ENCODE measurements at regions not wholly inside any gene's neighbourhood (a gene's known extent, or its start where the extent isn't known, plus 50 kb on each side); places are given as distances from the start of the nearest gene placed in this dataset.
"Not testable (repeated sequence)": the region's sequence is repeated elsewhere in the genome, so short reads cannot be mapped to it uniquely, and the experiment has no call there.

- ATAC-seq (ENCODE audit: low FRiP score) (no peak), DNase-seq (ENCODE audit: low spot score) (no peak)
- no peak for TF ChIP-seq CTCF (IDR thresholded peaks at IDR 0.05)
Observed at GRCh38 chr17:55932973-55933372, 182.1 kb downstream of the PCTP start.

- not testable (repeated sequence) for DNase-seq (ENCODE audit: low spot score); ATAC-seq (ENCODE audit: low FRiP score)
Observed at GRCh38 chr17:55939181-55939810, 188.4 kb downstream of the PCTP start.

- ATAC-seq (ENCODE audit: low FRiP score) (no peak), DNase-seq (ENCODE audit: low spot score) (no peak)
- TF ChIP-seq CTCF (IDR thresholded peaks at IDR 0.05) = no peak
Observed at GRCh38 chr17:55959756-55960155, 193.5 kb upstream of the ANKFN1 start.

GRCh38 chr17:55961386-55961785 lies 191.9 kb upstream of the ANKFN1 start:
- TF ChIP-seq CTCF (IDR thresholded peaks at IDR 0.05) = no peak
- no peak for ATAC-seq (ENCODE audit: low FRiP score)
- DNase-seq (ENCODE audit: low spot score) = no peak

- TF ChIP-seq CTCF (IDR thresholded peaks at IDR 0.05) = no peak
- no peak for ATAC-seq (ENCODE audit: low FRiP score)
Observed at GRCh38 chr17:55962951-55963401, 190.3 kb upstream of the ANKFN1 start.

GRCh38 chr17:55964191-55964590 lies 189.1 kb upstream of the ANKFN1 start:
- TF ChIP-seq CTCF (IDR thresholded peaks at IDR 0.05) = no peak
- DNase-seq (ENCODE audit: low spot score) (no peak), ATAC-seq (ENCODE audit: low FRiP score) (no peak)

More at GRCh38 chr17:55962951-55963401, 190.3 kb upstream of the ANKFN1 start:
- DNase-seq (ENCODE audit: low spot score) = no peak

GRCh38 chr17:55965051-55965450 lies 188.2 kb upstream of the ANKFN1 start:
- no peak for ATAC-seq (ENCODE audit: low FRiP score)
- DNase-seq (ENCODE audit: low spot score) = no peak
- no peak for TF ChIP-seq CTCF (IDR thresholded peaks at IDR 0.05)
